Spleen (tissue), 11 donors: ENCODE measurements at regions not wholly inside any gene's neighbourhood (a gene's known extent, or its start where the extent isn't known, plus 50 kb on each side); places are given as distances from the start of the nearest gene placed in this dataset.

Experiments used
- DNase-seq: peaks from one replicate; pipeline ENCODE4 v3.0.0-alpha.2; 2020
- H3K27ac ChIP-seq, 8 donors: fragments of 200-600 bp; sonication (generic) in 7 of 8; 1 replicate in 4 of 8; 2 replicates in 4 of 8; pipeline versions ENCODE4 v1.5.0 to v1.8.0; 2016 to 2021; ENCODE audit warnings: inconsistent platforms in 4 of 8, mild to moderate bottlenecking in 4 of 8, moderate library complexity in 1 of 8
- H3K27me3 ChIP-seq, 7 donors: fragments of 200-600 bp; sonication (generic) in 6 of 7; replicated peaks in 1 of 7; 1 replicate in 4 of 7; 2 replicates in 3 of 7; pipeline versions ENCODE4 v1.5.0 to v1.8.0; 2016 to 2021; ENCODE audit warnings: inconsistent platforms in 3 of 7, mild to moderate bottlenecking in 1 of 7
- H3K36me3 ChIP-seq, 6 donors: fragments of 200-600 bp; sonication (generic) in 5 of 6; 1 replicate in 4 of 6; 2 replicates in 2 of 6; pipeline versions ENCODE4 v1.5.0 to v1.8.0; 2016 to 2021; ENCODE audit warnings: inconsistent platforms in 2 of 6
- H3K4me1 ChIP-seq, 6 donors: fragments of 200-600 bp; sonication (generic) in 5 of 6; 1 replicate in 3 of 6; 2 replicates in 3 of 6; pipeline versions ENCODE4 v1.5.0 to v1.8.0; 2016 to 2021; ENCODE audit warnings: inconsistent platforms in 3 of 6
- H3K4me3 ChIP-seq, 8 donors: fragments of 200-600 bp; sonication (generic) in 7 of 8; 1 replicate in 4 of 8; 2 replicates in 4 of 8; pipeline versions ENCODE4 v1.5.0 to v1.8.0; 2016 to 2021; ENCODE audit warnings: inconsistent platforms in 4 of 8, mild to moderate bottlenecking in 4 of 8, moderate library complexity in 2 of 8
- H3K9me3 ChIP-seq, 8 donors: fragments of 200-600 bp; sonication (generic) in 7 of 8; 1 replicate in 4 of 8; 2 replicates in 4 of 8; pipeline versions ENCODE4 v1.5.0 to v1.8.0; 2016 to 2021; ENCODE audit warnings: inconsistent platforms in 4 of 8
- CTCF ChIP-seq, 11 experiments: fragments of 200-600 bp in 7 of 11; fragments of 450-650 bp in 4 of 11; sonication (generic) in 4 of 11; IDR thresholded peaks in 8 of 11; conservative IDR thresholded peaks in 3 of 11; 1 replicate in 7 of 11; 2 replicates in 4 of 11; pipeline versions ENCODE4 v1.4.0 to v1.8.0; 2016 to 2021; ENCODE audit warnings: antibody characterized with exemption in 11 of 11, inconsistent platforms in 4 of 11, mild to moderate bottlenecking in 1 of 11
- POLR2A ChIP-seq, 3 donors: fragments of 450-650 bp; IDR thresholded peaks; one replicate each; pipeline ENCODE4 v1.5.1; 2017; ENCODE audit warnings: antibody characterized with exemption in 3 of 3, mild to moderate bottlenecking in 1 of 3
- POLR2AphosphoS5 ChIP-seq, 3 donors: sonication (generic); formaldehyde crosslinking; IDR thresholded peaks; one replicate each; pipeline ENCODE4 v1.5.1; 2017; ENCODE audit warnings: antibody characterized with exemption in 3 of 3
- WGBS, 5 donors: extraction: QIAGEN DNeasy Blood & Tissue Kit in 3 of 5; methylation state at CpG; one replicate each; pipeline versions ENCODE4 v1.1.5 to v1.1.7; 2013 to 2018; 5-methylcytosine and 5-hydroxymethylcytosine counted together
- intact Hi-C: fragments of 100-400 bp; cut with DNase I; formaldehyde crosslinking; loops from one replicate; pipeline ENCODE4 v1.15.0; 2023; ENCODE audit warnings: low total_unique reads
- donor health status: healthy with polysubstance abuse.
- donor health status: DM: no; HTN: no; CAD: no; lungs with moderate emphysema.
- donor health status: DM: no; HTN: no; CAD: no.
- donor health status: Bipolar disorder and iron deficiency.
- donor health status: healthy.
- donor health status: DM: no; HTN: no; CAD: no.
- donor health status: DM: yes; HTN: yes; CAD: no.

GRCh38 chr16:26791169-26791568, 275.6 kb upstream of the C16orf82 start:
- Histone ChIP-seq H3K27ac (no peak overlapping the region), H3K27me3 (peaks cover 0 to 14% (median 0%) of the 10 kb centered on the region in 7 donors), H3K36me3 (no peaks in the 10 kb centered on the region), H3K9me3 (no peaks in the 10 kb centered on the region), H3K4me1 (peaks cover 0 to 9% (median 0%) of the 10 kb centered on the region in 6 donors), H3K4me3 (no peak overlapping the region)
- no peak for DNase-seq
- intact Hi-C loops: no loop called here
- 51 to 68% (median 57%) methylated on average over 5 to 6 of the region's 6 CpGs for WGBS, 5 donors
- TF ChIP-seq POLR2A (IDR thresholded peaks at IDR 0.05) (no peak), POLR2AphosphoS5 (IDR thresholded peaks at IDR 0.05) (no peak), CTCF (IDR thresholded peaks at IDR 0.05 in 8 of 11, conservative IDR thresholded peaks at IDR 0.05 in 3 of 11) (no peak)

GRCh38 chr16:26795184-26795583, 271.5 kb upstream of the C16orf82 start:
- TF ChIP-seq POLR2AphosphoS5 (IDR thresholded peaks at IDR 0.05) (peak in 1 of 3 donors; percentile 11), CTCF (IDR thresholded peaks at IDR 0.05 in 8 of 11, conservative IDR thresholded peaks at IDR 0.05 in 3 of 11) (peak in 7 of 11 experiments; percentile 25 to 50 (median 41)), POLR2A (IDR thresholded peaks at IDR 0.05) (no peak)

GRCh38 chr16:26801628-26802027, 265.1 kb upstream of the C16orf82 start:
- H3K4me1 ChIP-seq: no peaks in the 10 kb centered on the region
- H3K36me3 ChIP-seq: no peaks in the 10 kb centered on the region
- DNase-seq: no peak
- 94 to 97% (median 96%) methylated on average over 3 of the region's 3 CpGs for WGBS, 5 donors
- no peak overlapping the region for H3K27ac ChIP-seq
- no peak overlapping the region for H3K4me3 ChIP-seq
- TF ChIP-seq CTCF (IDR thresholded peaks at IDR 0.05 in 8 of 11, conservative IDR thresholded peaks at IDR 0.05 in 3 of 11) (no peak), POLR2AphosphoS5 (IDR thresholded peaks at IDR 0.05) (no peak), POLR2A (IDR thresholded peaks at IDR 0.05) (no peak)
- intact Hi-C loops: no loop called here
- H3K9me3 ChIP-seq: no peaks in the 10 kb centered on the region
- peaks cover 0 to 61% (median 0%) of the 10 kb centered on the region in 7 donors for H3K27me3 ChIP-seq

More at GRCh38 chr16:26795184-26795583, 271.5 kb upstream of the C16orf82 start:
- Histone ChIP-seq H3K9me3 (no peaks in the 10 kb centered on the region), H3K36me3 (no peaks in the 10 kb centered on the region), H3K4me3 (no peak overlapping the region), H3K27me3 (peaks cover 0 to 50% (median 0%) of the 10 kb centered on the region in 7 donors), H3K27ac (no peak overlapping the region), H3K4me1 (peaks cover 0 to 9% (median 0%) of the 10 kb centered on the region in 6 donors)
- no peak for DNase-seq
- WGBS, 5 donors: 16 to 23% (median 23%) methylated on average over 3 of the region's 3 CpGs
- intact Hi-C loops: no loop called here

GRCh38 chr16:26802440-26802839, 264.3 kb upstream of the C16orf82 start:
- intact Hi-C loops: no loop called here
- Histone ChIP-seq H3K36me3 (no peaks in the 10 kb centered on the region), H3K4me1 (no peaks in the 10 kb centered on the region), H3K27ac (no peak overlapping the region), H3K27me3 (peaks cover 0 to 60% (median 0%) of the 10 kb centered on the region in 7 donors), H3K4me3 (no peak overlapping the region), H3K9me3 (no peaks in the 10 kb centered on the region)
- DNase-seq: no peak
- no peak for TF ChIP-seq POLR2AphosphoS5 (IDR thresholded peaks at IDR 0.05)
- TF ChIP-seq CTCF (IDR thresholded peaks at IDR 0.05 in 8 of 11, conservative IDR thresholded peaks at IDR 0.05 in 3 of 11): no peak
- TF ChIP-seq POLR2A (IDR thresholded peaks at IDR 0.05): no peak
- 25 to 37% (median 34%) methylated on average over 4 of the region's 4 CpGs for WGBS, 5 donors
